HFFc6 (cell line): ENCODE measurements at regions not wholly inside any gene's neighbourhood (a gene's known extent, or its start where the extent isn't known, plus 50 kb on each side); places are given as distances from the start of the nearest gene placed in this dataset.

ENCODE experiments used
- DNase-seq: peaks from one replicate; pipeline ENCODE4 v3.0.0-alpha.2; 2018
- H3K27ac Mint-ChIP-seq: 2 replicates; pipeline ENCODE4 v1.8.0; 2020; ENCODE audit warnings: mild to moderate bottlenecking, mixed read lengths
- H3K27me3 Mint-ChIP-seq: 2 replicates; pipeline ENCODE4 v1.8.0; 2021; ENCODE audit warnings: mild to moderate bottlenecking, moderate library complexity, mixed read lengths; ENCODE audit not compliant: insufficient read depth
- H3K36me3 Mint-ChIP-seq: 2 replicates; pipeline ENCODE4 v1.8.0; 2021; ENCODE audit warnings: low read depth, mixed read lengths
- H3K4me1 Mint-ChIP-seq: 2 replicates; pipeline ENCODE4 v1.8.0; 2020; ENCODE audit warnings: low read depth, mixed read lengths
- H3K4me3 Mint-ChIP-seq: 2 replicates; pipeline ENCODE4 v1.8.0; 2020; ENCODE audit warnings: mild to moderate bottlenecking, moderate library complexity, mixed read lengths
- H3K9me3 Mint-ChIP-seq: 2 replicates; pipeline ENCODE4 v1.8.0; 2020; ENCODE audit warnings: mild to moderate bottlenecking, mixed read lengths
- CTCF ChIP-seq: fragments of 200-600 bp; sonication (generic); IDR thresholded peaks from 2 replicates; pipeline ENCODE4 v1.5.0; 2021; ENCODE audit warnings: antibody characterized with exemption, mild to moderate bottlenecking

GRCh38 chr21:43277481-43278351 lies 108.9 kb downstream of the CRYAA start:
- no peak overlapping the region for H3K27ac Mint-ChIP-seq
- no peak overlapping the region for H3K4me3 Mint-ChIP-seq
- H3K9me3 Mint-ChIP-seq: no peaks in the 10 kb centered on the region
- DNase-seq: no peak
- TF ChIP-seq CTCF: no peak
- H3K4me1 Mint-ChIP-seq: no peaks in the 10 kb centered on the region
- peaks cover 27% of the 10 kb centered on the region for H3K27me3 Mint-ChIP-seq
- H3K36me3 Mint-ChIP-seq: no peaks in the 10 kb centered on the region

GRCh38 chr21:43276811-43277210 lies 108.0 kb downstream of the CRYAA start:
- Mint-ChIP-seq H3K9me3 (no peaks in the 10 kb centered on the region), H3K4me3 (no peak overlapping the region), H3K27ac (no peak overlapping the region), H3K27me3 (peaks cover 29% of the 10 kb centered on the region), H3K4me1 (no peaks in the 10 kb centered on the region), H3K36me3 (no peaks in the 10 kb centered on the region)
- TF ChIP-seq CTCF: no peak
- DNase-seq: no peak

- Mint-ChIP-seq H3K27ac (no peak overlapping the region), H3K27me3 (peaks cover 40% of the 10 kb centered on the region), H3K4me3 (no peak overlapping the region), H3K9me3 (no peaks in the 10 kb centered on the region), H3K36me3 (no peaks in the 10 kb centered on the region), H3K4me1 (no peaks in the 10 kb centered on the region)
- no peak for DNase-seq
- no peak for TF ChIP-seq CTCF
These were observed 106.8 kb downstream of the CRYAA start for GRCh38 chr21:43275421-43276211.

- H3K27ac Mint-ChIP-seq: no peak overlapping the region
- H3K27me3 Mint-ChIP-seq: peaks cover 44% of the 10 kb centered on the region
- H3K4me3 Mint-ChIP-seq: no peak overlapping the region
- TF ChIP-seq CTCF: no peak
- H3K36me3 Mint-ChIP-seq: no peaks in the 10 kb centered on the region
- H3K9me3 Mint-ChIP-seq: no peaks in the 10 kb centered on the region
- no peaks in the 10 kb centered on the region for H3K4me1 Mint-ChIP-seq
- no peak for DNase-seq
These were observed 106.1 kb downstream of the CRYAA start for GRCh38 chr21:43274946-43275310.

GRCh38 chr21:43274022-43274945 lies 105.5 kb downstream of the CRYAA start:
- Mint-ChIP-seq H3K36me3 (no peaks in the 10 kb centered on the region), H3K27me3 (peaks cover 44% of the 10 kb centered on the region), H3K27ac (no peak overlapping the region), H3K9me3 (no peaks in the 10 kb centered on the region), H3K4me3 (no peak overlapping the region), H3K4me1 (no peaks in the 10 kb centered on the region)
- DNase-seq: no peak
- TF ChIP-seq CTCF: no peak
